GM19324 (cell line): ENCODE measurements at regions not wholly inside any gene's neighbourhood (a gene's known extent, or its start where the extent isn't known, plus 50 kb on each side); places are given as distances from the start of the nearest gene placed in this dataset.
"Not testable (repeated sequence)": the region's sequence is repeated elsewhere in the genome, so short reads cannot be mapped to it uniquely, and the experiment has no call there.

Source experiments
- ATAC-seq: cut with Tn5 transposase; IDR thresholded peaks from one replicate; pipeline ENCODE4 v1.9.1; 2021; ENCODE audit warnings: mild to moderate bottlenecking, moderate library complexity; ENCODE audit not compliant: unreplicated experiment, low FRiP score

DNA sequence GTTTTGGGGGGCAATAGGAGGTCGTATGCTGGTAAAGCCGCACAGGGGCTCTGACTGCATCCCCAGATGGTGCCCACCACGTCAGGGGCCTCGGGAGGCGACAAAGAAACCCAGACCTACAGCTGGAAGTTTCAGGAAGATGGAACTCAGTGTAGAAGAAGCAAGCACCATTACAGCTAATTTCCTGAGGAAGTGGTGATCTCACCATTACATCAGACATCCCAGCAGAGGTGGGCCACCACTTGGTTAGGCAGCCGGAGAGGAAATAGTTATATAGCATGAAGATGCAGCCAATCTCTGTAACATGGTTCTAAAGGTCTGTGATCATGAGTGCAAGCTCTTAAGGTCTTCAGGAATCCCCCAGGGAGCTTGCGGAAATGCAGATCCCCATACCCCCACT is 127.3 kb upstream of the PCBD1 start:
- no peak for ATAC-seq

DNA sequence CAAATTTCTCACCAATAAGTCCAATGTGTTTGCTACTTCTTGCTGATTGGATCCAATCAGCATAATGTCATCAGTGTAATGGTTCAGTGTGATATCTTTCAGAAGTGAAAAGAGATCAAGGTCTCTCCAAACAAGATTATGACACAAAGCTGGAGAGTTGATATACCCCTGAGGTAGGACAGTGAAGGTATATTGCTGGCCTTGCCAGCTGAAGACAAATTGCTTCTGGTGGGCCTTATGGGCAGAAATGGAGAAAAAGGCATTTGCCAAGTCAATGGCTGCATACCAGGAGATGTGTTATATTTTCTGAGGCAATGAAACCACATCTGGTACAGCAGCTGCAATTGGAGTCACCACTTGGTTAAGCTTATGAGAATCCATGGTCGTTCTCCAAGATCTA is 131.7 kb upstream of the PCBD1 start:
- not testable (repeated sequence) for ATAC-seq

DNA sequence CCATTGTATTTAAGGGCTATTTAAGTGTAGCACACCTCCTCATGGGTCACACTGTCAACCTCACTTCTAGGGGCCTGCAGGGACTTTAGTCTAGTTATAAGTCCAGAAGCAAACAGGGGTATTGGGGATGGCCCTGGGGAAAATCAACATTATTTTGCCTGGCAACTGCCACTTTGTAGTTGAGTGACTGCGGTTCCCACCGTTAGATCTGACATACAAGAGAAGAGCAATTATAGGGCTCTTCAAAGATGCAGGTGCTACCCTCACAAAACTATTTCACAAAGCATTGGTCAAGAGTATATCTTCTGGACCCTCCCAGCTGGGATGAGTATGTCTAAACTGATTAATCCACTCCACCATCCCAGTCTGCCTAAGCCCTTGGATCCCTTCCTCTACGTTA is 133.0 kb upstream of the PCBD1 start:
- no peak for ATAC-seq

DNA sequence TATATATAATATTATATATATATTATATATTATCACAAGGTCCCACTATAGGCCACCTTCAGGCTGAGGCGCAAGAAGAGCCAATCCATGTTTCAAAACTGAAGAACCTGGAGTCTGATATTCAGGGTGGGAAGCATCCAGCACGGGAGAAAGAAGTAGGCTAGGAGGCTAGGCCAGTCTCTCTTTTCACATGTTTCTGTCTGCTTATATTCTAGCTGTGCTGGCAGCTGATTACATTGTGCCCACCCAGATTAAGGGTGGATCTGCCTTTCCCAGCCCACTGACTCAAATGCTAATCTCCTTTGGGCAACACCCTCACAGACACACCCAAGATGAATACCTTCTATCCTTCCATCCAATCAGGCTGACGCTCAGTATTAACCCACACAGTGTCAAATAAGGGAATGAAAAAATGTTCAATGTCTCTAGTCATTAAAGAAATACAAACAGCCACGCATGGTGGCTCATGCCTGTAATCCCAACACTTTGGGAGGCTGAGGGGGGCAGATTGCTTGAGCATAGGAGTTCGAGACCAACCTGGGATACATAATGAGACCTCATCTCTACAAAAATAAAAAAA is 135.4 kb upstream of the PCBD1 start:
- no peak for ATAC-seq

DNA sequence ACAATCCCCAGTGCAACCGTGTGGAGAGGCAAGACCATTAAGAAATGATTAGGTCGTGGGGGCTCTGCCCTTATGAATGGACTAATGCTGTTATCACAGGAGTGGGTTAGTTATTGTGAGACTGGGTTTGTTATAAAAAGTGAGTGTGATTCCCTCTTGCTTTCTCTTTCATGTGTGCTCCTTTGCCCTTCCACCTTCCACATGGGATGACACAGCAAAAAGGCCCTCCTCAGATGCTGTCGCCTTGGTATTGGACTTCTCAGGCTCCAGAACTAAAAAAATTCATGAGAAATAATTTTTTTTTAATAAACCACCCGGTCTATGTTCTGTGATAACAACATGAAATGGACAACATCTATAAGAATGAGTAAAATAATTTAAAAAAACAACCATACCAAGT is 136.1 kb upstream of the PCBD1 start:
- ATAC-seq = no peak

DNA sequence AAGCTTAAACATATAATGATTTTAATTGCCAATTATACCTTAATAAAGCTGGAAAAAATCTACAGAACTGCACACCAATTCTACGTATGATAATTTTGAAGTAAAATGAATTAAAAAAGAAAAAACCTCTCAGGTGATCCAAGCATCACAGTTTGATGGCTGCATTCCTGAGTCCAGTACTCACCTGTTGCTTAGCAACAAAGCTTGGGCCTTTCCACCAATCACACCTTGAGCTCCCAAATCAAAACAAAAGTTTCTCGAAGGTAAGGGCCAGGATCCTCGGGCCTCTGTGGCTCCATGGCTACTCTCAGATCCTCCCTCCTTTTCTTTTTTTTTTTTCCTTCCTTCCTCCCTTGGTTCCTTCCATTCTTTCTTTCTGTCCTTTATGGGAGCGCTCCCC is 137.2 kb upstream of the PCBD1 start:
- no peak for ATAC-seq

DNA sequence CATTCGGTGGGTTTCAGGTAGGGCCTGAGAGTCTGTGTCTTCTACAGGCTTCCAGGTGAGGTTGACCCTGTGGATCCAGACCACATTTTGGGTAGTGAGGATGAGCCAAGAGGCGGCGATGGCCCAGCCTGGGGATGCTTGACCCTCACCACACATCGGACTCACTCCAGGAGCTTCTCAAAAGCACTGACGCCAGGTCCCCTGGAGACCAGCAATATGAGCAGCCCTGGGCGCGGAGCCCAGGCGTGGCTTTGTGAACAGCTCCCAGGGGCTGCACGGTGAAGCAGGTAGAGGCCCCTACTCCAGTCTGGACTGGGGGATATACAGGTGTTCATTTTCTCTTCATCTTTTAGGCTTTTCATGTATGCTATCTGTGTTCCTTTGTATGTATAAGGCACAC is 139.7 kb upstream of the PCBD1 start:
- ATAC-seq = no peak

DNA sequence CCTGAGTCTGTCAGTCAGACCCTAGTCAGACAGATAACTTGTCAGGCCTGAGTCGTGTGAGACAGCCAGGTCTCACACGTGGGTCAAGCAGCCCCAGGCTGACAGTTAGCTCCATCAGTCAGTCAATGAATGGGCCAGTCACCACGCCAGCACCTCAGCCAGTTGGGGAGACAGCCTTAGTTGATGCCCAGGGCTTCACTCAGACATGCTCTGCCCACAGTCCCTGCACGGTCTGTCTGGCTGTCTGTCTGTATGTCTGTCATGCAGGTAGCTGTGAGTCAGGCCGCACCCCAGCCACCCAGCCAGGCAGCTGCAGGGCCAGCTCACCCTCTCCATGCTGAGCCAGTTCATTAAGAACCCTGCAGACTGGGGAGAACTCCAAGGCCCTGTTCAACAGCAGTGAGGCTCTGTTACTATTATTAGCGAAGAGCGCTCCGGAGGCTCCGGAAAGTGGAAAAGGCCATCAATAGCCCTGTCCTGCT is 141.1 kb upstream of the PCBD1 start:
- ATAC-seq = no peak

DNA sequence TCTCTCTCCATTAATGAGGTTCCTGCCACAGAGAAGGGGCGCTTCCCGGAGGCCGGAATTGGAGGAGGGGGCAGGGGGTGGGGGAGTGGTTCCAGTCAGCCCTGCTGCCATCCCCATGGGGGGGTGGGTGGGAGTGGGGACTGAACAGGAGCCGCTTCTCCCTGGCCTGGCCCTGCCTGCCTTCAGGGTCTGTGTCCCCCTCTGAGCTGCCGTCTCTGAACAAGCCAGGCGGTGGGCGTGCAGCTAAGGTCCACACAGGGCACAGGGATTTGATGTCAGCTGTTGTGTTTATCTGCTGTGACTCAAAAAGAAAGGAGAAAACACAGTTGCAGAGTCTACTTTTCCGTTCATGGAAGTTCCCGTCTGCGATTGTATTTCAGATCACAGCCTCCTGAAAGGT is 141.5 kb upstream of the PCBD1 start:
- no peak for ATAC-seq

DNA sequence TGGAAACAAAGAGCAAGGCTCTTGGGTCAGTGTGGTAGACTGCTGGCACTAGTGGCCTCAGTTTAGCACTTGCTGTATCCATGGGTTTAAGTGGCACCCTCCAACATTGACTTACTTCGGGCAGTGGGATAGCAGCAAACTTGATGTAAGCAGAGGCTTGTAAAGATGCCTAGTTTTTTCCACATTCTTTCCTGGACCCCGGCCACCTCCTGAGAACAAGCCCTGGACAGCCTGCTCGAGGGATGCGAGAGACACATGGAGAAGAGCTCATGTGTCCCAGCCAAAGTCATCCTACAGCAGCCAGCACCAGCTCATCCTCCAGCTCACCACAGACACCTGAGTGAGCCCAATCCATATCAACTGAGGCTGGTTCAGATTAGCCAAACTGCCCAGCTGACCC is 142.7 kb upstream of the PCBD1 start:
- ATAC-seq = no peak

DNA sequence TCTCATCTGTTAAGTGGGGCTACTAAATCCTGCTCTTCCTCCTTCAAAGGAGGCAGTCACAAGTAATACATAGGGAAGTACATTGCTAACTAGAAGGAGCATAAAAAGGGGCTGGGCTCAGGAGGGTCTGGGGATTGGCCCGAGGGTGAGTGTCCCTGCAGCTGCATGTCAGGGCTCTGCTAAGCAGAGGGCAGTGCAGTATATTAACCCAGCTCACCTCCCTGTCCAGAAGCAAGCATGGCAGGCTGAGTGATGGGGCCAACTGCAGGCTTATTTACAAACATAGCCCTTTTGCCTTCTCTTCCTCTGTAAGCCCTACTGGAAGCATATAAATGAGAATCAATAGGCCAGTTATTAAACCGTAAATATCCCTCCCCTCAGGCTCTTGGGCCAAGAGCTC is 143.2 kb upstream of the PCBD1 start:
- ATAC-seq = no peak

DNA sequence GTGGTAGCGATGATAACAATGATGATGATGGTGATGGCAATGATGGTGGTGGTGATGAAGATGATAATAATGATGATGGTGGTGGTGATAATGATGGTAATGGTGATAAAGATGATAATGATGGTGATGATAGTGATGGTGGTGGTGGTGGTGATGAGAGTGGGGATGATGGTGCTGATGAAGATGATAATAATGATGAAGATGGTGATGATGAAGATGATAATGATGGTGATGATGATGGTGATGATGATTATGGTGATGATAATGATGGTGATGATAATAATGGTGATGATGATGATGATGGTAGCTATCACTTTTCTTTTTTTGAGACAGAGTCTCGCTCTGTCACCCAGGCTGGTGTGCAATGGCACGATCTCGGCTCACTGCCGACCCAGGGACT is 144.5 kb upstream of the PCBD1 start:
- ATAC-seq = no peak

DNA sequence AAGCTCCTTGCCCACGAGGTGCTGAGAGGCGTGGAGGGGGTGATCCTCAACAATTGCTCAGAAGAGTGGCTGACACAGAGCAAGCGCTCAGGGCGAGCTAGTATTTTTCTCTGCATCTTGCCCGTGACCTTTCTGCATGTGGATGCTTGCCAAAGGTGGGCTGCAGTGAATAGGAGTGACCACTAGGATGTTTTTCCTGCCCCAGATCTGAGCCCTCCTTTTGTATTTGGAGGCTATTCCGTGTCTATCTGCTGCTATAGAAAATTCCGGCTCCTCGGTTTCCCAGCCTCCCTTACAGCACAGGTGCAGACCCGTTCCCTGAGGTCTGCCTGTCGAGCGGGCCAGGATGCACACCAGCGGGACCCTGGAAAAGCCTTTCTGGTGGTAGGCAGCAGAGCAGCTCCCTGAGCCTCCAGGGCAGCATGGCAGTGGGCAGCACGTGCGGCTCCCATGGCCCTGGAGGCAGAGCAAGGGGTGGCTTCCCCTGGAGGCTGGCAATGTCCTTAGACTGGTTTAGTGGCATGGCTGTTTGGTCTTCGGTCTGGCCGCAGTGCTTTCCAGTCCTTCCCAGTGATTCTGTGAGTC is 145.1 kb upstream of the PCBD1 start:
- ATAC-seq = no peak

DNA sequence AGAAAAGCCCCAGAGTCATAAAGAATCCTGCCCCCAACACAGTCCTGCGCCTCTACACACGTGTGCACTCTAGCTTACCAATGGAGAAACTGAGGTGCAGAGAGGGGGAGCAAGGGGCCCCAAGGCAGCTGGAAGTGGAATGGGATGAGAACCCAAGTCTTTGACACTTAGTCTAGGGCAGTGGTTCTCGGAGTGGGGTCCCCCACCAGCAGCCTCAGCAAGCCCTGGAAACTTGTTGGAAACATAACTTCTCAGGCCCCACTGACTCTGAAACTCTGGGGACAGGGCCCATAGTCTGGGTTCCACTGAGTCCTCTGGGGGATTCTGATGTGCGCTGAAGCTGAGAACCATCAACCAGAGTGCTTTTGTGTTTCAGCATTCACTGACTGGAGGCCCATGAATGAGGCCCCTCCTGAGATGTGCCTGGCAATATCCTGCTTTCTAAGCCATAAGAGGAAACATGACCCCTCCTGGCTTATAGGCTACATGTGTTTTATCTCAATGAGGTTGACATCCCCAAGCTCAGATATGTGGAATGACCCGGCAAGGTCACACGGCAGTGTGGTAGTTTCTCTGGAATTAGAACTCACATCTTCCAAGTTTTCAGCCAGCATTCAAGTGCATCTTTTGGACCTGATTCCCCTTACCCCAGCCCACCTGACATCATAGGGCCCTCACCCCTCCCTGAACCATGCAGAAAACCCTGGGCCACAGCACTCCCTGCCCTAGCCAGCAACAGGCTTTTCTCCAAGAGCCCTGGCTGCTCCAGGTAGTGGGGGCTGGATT is 147.3 kb upstream of the PCBD1 start:
- ATAC-seq = no peak

DNA sequence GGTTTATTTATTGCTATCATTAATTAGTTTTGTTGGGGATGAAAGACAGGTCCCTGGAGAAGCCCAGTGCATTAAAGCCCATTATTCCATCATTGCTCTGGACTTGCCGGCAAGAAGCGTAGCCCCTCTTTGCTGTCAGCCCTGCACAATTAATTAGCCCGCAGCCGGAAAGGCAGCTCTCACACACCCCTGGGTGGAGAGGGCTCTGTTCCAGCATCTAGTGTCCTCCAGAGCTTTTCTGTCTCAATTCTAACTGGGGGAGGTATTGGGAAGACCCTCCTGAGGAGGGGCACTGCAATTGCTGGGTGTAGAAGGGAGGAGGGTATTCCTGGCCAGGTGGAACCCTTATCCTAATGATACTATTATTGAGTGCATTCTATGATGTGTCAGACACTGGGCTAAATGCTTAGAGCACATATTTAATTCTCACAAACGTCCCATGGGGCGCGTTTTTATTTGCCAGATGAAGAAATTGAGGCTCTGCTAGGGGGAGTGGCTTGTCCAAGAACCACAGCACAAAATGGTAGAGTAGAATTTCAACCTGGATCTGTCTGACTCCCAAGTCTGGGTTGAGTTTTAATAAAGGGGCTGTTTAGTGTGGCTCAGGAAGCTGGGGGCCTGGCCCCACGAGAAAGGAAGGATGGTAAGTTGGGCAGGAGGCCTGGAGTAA is 148.1 kb upstream of the PCBD1 start:
- no peak for ATAC-seq

DNA sequence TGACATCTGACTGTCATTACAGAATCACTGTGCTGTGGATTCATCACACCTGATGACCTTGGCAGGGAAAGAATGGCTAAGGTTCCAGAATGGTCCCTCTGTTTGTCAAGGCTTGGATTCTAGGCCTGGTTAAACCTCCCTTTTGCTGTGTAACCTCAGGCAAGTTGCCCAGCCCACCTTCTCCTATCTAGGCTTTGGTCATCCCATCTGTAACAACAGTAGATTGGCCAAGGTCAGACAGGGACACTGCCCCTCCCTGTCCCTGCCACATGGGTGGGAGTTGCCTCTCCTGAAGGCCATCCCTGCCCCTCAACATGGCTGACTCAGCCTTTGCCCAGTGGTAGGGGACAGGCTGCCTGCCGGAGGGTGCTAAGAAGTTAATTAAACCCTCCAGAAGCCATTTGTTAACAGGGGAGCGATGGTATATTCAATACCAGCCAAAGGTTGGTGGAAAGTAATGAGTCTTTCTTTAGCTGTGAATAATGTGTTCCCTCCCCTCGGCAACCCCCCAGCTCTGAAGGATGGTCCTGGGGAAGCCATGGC is 149.8 kb upstream of the PCBD1 start:
- ATAC-seq = no peak

DNA sequence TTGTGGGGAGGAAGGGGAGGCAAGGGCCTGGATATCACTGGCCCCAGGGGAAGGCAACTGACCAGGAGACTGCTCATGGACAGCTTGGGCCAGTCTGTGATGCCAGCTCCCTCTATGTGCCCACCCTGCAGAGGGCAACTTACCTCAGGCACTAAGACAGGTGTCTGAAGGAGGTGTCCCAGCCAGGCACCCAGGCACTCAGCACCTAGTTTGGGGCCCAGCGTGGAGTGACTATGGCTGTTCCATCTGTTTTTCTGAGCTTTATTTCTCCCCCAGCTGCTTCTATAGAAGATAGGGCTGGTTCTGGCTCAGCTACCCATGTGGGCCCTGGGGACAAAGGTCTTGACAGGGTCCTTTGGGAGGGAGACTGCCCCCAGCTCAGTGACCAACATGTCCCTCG is 150.6 kb upstream of the PCBD1 start:
- ATAC-seq = no peak

DNA sequence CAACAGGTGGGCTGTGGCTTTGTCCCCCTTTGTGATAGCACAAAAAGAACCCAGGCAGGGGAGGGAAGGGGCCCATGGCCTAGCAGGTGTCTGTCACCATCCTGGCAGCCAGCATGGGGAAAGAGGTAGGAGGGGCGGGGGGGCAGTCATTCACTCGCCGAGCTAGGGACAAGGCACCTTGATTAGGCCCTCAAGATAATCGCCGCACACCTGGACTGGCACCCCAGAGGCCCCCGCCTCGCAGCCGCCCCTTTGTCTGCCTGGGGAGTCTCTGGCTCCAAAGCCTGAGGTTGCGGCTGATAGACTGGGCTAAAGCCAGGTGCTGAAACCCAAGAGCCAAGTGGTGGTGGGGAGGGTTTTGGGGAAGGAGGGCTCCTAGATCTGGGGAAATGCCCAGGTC is 151.2 kb upstream of the PCBD1 start:
- ATAC-seq = no peak

DNA sequence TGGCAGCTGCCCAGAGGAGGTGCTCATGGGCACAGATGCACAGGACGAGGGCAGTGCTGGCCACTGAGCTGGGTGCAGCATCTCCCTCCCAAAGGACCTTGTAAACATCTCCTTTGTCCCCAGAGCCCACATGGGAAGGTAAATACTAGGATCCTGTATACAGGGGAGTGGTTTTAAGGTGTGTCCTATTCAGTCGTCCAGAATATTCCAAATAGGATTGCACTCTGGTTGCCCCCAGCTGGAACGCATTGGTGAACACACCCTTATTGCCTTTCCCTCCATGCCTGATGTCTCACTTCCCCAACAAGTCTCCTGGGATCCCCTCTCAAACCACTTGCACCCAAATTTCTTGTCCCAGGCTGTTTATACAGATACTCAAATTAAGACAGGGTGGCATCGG is 152.0 kb upstream of the PCBD1 start:
- ATAC-seq = no peak

DNA sequence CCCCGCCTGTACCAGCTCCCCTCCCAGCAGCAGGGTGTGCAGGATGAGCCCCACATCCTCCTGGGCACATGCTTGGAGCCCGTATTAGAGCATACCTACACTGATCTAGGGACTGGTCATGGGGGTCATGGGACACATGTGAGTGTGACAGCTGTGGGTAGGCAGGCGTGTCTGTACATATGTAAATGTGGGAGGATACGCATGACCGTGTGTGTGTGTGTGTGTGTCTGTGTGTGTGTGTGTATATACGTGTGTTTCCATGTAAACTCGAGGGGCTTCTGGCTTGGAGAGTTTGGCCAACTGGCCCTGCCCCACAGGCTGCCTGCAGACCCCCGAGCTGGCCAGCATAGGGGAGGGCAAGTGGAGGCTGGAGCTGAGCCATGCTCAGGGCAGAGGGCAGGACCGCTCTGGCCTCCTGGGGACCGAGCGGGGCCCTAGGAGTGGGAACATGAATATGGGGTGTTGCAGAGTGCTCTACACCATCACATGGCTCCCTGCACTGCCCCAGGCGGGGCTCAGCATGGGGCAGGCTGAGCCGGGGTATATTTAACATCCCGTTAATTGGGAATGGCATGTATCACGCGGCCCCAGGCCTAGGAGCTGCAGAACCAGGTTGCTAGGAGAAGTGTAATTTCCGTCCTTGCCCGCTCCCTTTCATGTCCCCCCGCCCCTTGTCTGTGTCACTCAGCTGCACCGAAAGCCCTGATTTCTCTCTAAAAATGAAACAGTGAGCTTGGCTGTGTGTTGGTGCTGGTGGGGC is 152.7 kb upstream of the PCBD1 start:
- no peak for ATAC-seq

DNA sequence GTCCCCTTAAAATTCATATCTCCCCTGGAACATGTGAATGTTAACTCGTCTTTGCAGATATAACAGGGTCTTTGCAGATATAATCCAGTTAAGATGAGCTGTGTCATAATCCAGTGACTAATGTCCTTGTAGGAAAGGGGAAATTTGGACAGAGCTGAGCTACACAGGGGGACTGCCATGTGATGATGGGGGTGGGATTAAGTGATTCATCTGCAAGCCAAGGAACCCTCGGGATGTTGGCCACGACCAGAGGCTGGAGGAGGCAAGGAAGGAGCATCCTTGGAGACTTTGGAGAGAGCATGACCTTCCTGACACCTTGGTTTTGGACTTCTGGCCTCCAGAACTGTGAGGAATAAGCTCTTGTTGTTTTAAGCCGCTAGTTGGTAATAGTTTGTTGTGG is 153.9 kb upstream of the PCBD1 start:
- no peak for ATAC-seq
